ENCODE measurements at regions not wholly inside any gene's neighbourhood (a gene's known extent, or its start where the extent isn't known, plus 50 kb on each side); places are given as distances from the start of the nearest gene placed in this dataset.

- Histone ChIP-seq H3K18ac (ENCODE audit: low read depth, low read length) (no peak overlapping the region), H2AK9ac (replicated peaks; ENCODE audit: low read depth, low read length, poor library complexity) (no peak overlapping the region), H3K4me3 (ENCODE audit: insufficient read depth, low read depth, low read length) (no peak overlapping the region), H3K27ac (ENCODE audit: insufficient read depth, low read length) (no peak overlapping the region), H2AFZ (replicated peaks; ENCODE audit: low read length, poor library complexity) (peak overlapping the region; percentile 68), H2BK120ac (ENCODE audit: low read depth, low read length) (no peak overlapping the region), H4K91ac (ENCODE audit: insufficient read depth, low read depth, low read length) (no peak overlapping the region), H3K9me1 (ENCODE audit: insufficient read depth, low read length) (peaks cover 2% of the 10 kb centered on the region; the same call in 1 of the 2 replicates), H2BK15ac (ENCODE audit: low read depth, low read length) (no peak overlapping the region), H4K20me1 (ENCODE audit: insufficient read depth, low read length) (no peaks in the 10 kb centered on the region), H3K27me3 (ENCODE audit: control insufficient read depth, insufficient read depth, low read length) (no peaks in the 10 kb centered on the region), H2AK5ac (ENCODE audit: low read depth, low read length) (no peak overlapping the region), H2BK20ac (ENCODE audit: low read depth, low read length) (no peak overlapping the region), H2BK5ac (ENCODE audit: low read depth, low read length, poor library complexity, severe bottlenecking) (no peak overlapping the region), H4K5ac (ENCODE audit: low read depth, low read length) (no peak overlapping the region), H3K14ac (replicated peaks; ENCODE audit: low read depth, low read length) (no peak overlapping the region), H4K8ac (ENCODE audit: low read depth in 2 of 2, low read length in 2 of 2) (no peak overlapping the region), H3K36me3 (ENCODE audit: control insufficient read depth, insufficient read depth, low read length) (no peaks in the 10 kb centered on the region), H3K79me1 (ENCODE audit: low read depth in 1 of 2, low read length in 2 of 2) (no peaks in the 10 kb centered on the region), H3K9me3 (ENCODE audit: control insufficient read depth, insufficient read depth, low read length) (no peaks in the 10 kb centered on the region), H3K9ac (ENCODE audit: low read depth, low read length) (no peak overlapping the region), H3K56ac (ENCODE audit: extremely low read depth, insufficient read depth, low read length) (no peak overlapping the region), H3K4me1 (ENCODE audit: control insufficient read depth, insufficient read depth, low read length) (no peaks in the 10 kb centered on the region), H3K4ac (ENCODE audit: low read depth, low read length) (no peak overlapping the region; the same call in 1 of the 2 replicates), H3K4me2 (ENCODE audit: low read depth, low read length) (no peak overlapping the region), H3K23ac (ENCODE audit: low read depth, low read length) (no peak overlapping the region)
- peak; percentile 64 for ATAC-seq (ENCODE audit: low read depth)
- TF ChIP-seq CTCF (conservative IDR thresholded peaks at IDR 0.05; ENCODE audit: low read depth, low read length) (no peak), MAFK (IDR thresholded peaks at IDR 0.05; ENCODE audit: low read depth, low read length) (no peak), MAZ (IDR thresholded peaks at IDR 0.05; ENCODE audit: borderline replicate concordance, low read depth, low read length) (no peak), USF2 (IDR thresholded peaks at IDR 0.05; ENCODE audit: low read depth, low read length) (no peak), NFE2L2 (IDR thresholded peaks at IDR 0.05; ENCODE audit: low read depth, low read length) (no peak), MXI1 (IDR thresholded peaks at IDR 0.05; ENCODE audit: borderline replicate concordance, low read depth, low read length) (no peak), FOS (IDR thresholded peaks at IDR 0.05; ENCODE audit: low read depth, low read length) (no peak), CHD1 (IDR thresholded peaks at IDR 0.05; ENCODE audit: low read depth, low read length) (no peak)
- dilution Hi-C loops (cut with HindIII; ENCODE audit: low sequenced_read_pairs, unreplicated experiment) (no loop called here), intact Hi-C loops (cut with micrococcal nuclease) (no loop called here), in situ Hi-C loops (cut with MboI; ENCODE audit: low sequenced_read_pairs) (no loop called here)
- peak; percentile 82 for DNase-seq
- WGBS, 2 experiments (ENCODE audit: extremely low coverage in 2 of 2, insufficient read length in 1 of 2): no CpG with 5 or more reads among the region's 1 CpG
- no TSS peak for BruUV-seq (replicated peaks)
- ChIA-PET CTCF (interaction anchor here (1.1 kb wide), 1 partner anchor 11 kb away, joined by 4 read pairs; no protein-coding TSS in a partner anchor), POLR2A (ENCODE audit: unreplicated experiment) (no interaction called here)
Observed at GRCh38 chr1:214720561-214720960, 117.6 kb downstream of the CENPF start.

Measured in IMR-90 (cell line).